Right lobe of liver (tissue), 4 donors: ENCODE measurements at regions not wholly inside any gene's neighbourhood (a gene's known extent, or its start where the extent isn't known, plus 50 kb on each side); places are given as distances from the start of the nearest gene placed in this dataset.

Experiments
- POLR2A ChIP-seq: fragments of 450-650 bp; IDR thresholded peaks from one replicate; pipeline ENCODE4 v1.6.1; 2017; ENCODE audit warnings: antibody characterized with exemption, mild to moderate bottlenecking
- TF ChIP-seq, protein P1 (sequence below), 4 donors: fragments of 200-600 bp in 3 of 4; fragments of 450-650 bp in 1 of 4; IDR thresholded peaks; one replicate each; pipeline versions ENCODE4 v1.5.1 to v1.8.0; 2016 to 2022; ENCODE audit warnings: antibody characterized with exemption in 4 of 4, mild to moderate bottlenecking in 2 of 4
- donor health status: DM: no; HTN: no; CAD: no.
- donor health status: DM: no; HTN: no; CAD: no.
- donor health status: DM: no; HTN: yes; CAD: no.

DNA sequence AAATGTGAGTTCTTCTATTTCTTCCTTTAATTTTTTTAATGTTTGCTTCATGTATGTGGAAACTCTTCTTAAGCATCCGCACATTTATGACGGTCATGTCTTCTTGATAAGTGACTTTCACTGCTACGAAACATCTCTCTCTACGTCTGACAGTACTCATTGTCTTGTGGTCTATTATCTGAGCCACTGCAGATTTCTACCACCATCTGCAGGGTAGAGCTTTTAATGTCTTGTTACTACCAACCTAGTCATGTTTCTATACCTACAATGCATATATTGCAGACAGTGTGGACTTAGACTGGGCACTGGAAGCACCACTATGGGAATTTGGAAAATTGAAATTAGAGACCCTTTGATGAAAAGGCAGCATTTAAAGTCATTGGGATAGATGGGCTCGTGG lies 75.4 kb upstream of the ARHGEF7 start:
- TF ChIP-seq, protein P1, sequence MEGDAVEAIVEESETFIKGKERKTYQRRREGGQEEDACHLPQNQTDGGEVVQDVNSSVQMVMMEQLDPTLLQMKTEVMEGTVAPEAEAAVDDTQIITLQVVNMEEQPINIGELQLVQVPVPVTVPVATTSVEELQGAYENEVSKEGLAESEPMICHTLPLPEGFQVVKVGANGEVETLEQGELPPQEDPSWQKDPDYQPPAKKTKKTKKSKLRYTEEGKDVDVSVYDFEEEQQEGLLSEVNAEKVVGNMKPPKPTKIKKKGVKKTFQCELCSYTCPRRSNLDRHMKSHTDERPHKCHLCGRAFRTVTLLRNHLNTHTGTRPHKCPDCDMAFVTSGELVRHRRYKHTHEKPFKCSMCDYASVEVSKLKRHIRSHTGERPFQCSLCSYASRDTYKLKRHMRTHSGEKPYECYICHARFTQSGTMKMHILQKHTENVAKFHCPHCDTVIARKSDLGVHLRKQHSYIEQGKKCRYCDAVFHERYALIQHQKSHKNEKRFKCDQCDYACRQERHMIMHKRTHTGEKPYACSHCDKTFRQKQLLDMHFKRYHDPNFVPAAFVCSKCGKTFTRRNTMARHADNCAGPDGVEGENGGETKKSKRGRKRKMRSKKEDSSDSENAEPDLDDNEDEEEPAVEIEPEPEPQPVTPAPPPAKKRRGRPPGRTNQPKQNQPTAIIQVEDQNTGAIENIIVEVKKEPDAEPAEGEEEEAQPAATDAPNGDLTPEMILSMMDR (IDR thresholded peaks at IDR 0.05), result no peak
- TF ChIP-seq POLR2A, result no peak
